ENCODE measurements at regions not wholly inside any gene's neighbourhood (a gene's known extent, or its start where the extent isn't known, plus 50 kb on each side); places are given as distances from the start of the nearest gene placed in this dataset.
"Not testable (repeated sequence)": the region's sequence is repeated elsewhere in the genome, so short reads cannot be mapped to it uniquely, and the experiment has no call there.

DNA sequence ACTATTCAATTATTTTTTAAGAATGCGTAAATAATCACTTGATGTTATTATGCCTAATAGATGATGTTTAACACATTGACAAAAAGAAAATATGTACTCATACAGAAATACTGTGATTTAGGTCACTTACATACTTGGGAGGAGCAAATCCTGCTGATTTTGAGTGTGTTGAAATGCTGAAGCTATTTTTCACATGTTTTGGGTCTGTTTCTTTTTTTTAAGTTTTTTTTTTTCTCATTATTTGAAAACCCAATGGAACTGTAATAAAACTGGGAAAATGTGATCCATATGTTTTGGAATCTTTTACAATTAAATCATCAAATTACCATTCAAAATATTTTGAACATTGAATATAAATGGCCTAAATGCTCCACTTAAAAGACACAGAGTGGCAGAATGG is 366.2 kb upstream of the ADAMTS5 start:
- TF ChIP-seq, protein P1, sequence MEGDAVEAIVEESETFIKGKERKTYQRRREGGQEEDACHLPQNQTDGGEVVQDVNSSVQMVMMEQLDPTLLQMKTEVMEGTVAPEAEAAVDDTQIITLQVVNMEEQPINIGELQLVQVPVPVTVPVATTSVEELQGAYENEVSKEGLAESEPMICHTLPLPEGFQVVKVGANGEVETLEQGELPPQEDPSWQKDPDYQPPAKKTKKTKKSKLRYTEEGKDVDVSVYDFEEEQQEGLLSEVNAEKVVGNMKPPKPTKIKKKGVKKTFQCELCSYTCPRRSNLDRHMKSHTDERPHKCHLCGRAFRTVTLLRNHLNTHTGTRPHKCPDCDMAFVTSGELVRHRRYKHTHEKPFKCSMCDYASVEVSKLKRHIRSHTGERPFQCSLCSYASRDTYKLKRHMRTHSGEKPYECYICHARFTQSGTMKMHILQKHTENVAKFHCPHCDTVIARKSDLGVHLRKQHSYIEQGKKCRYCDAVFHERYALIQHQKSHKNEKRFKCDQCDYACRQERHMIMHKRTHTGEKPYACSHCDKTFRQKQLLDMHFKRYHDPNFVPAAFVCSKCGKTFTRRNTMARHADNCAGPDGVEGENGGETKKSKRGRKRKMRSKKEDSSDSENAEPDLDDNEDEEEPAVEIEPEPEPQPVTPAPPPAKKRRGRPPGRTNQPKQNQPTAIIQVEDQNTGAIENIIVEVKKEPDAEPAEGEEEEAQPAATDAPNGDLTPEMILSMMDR (IDR thresholded peaks at IDR 0.05), result no peak
- intact Hi-C loops (cut with DNase I), result no loop called here
- no peaks in the 10 kb centered on the region for H3K9me3 ChIP-seq
- no peaks in the 10 kb centered on the region for H3K27me3 ChIP-seq
- no peak overlapping the region for H3K4me3 ChIP-seq
- H3K36me3 ChIP-seq, result no peaks in the 10 kb centered on the region
- H3K4me1 ChIP-seq, result no peaks in the 10 kb centered on the region
- no peak for DNase-seq (ENCODE audit: low spot score in 2 of 2)
- H3K27ac ChIP-seq, result no peak overlapping the region

DNA sequence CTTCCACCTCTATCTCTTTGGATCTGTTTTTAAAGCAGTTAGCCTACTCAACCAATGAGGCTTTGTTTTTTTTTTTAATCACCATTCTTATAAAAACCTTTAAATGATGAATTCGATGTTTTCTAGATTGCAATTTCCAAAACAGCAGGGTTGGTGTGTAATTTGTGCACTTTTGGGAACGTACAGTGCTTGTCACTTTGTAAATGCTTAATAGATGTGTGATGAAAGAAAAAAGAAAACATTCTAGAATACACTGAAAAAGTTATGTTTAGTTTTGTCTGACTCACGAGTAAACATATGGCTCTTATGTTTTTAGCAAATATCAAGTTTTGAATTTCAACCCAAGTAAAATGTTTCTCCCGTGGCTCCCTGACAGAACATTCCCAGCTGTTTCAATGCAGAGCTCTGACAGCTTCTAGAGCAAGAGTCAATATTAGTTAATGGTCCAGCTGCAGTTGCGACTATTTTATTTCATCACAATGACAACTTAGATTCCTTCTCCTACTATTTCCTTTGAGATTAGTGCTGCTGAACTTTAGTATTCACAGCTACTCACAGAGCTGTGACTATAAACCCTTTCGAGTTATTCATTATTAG is 362.5 kb upstream of the ADAMTS5 start:
- TF ChIP-seq, protein P1 (IDR thresholded peaks at IDR 0.05), result no peak
- intact Hi-C loops (cut with DNase I), result no loop called here
- no peak overlapping the region for H3K27ac ChIP-seq

DNA sequence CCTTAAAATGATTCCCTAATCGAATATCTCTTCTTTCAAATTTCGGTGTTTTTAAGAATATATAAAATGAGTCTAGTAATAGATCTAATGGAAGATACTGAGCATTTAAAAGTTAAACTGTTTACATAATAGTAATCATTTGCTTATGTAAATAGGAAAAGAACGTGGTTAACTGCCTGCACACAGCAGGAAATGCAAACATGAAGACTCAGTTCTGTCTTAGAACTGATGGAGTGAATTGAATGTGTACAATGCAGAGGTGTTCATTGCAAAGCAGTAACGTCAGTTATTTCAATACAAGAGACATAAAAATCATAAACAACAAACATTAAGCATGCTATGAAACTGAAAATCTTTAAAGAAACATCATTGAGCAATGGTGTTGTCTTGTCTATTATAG is 359.4 kb upstream of the ADAMTS5 start:
- Histone ChIP-seq H3K4me1 (no peaks in the 10 kb centered on the region), H3K27ac (no peak overlapping the region), H3K9me3 (no peaks in the 10 kb centered on the region), H3K27me3 (no peaks in the 10 kb centered on the region), H3K36me3 (no peaks in the 10 kb centered on the region), H3K4me3 (no peak overlapping the region)
- DNase-seq (ENCODE audit: low spot score in 2 of 2), result no peak
- TF ChIP-seq, protein P1 (IDR thresholded peaks at IDR 0.05), result no peak
- intact Hi-C loops (cut with DNase I), result no loop called here

More for the DNA sequence above, 362.5 kb upstream of the ADAMTS5 start:
- DNase-seq (ENCODE audit: low spot score in 2 of 2), result no peak
- Histone ChIP-seq H3K27me3 (no peaks in the 10 kb centered on the region), H3K9me3 (no peaks in the 10 kb centered on the region), H3K36me3 (no peaks in the 10 kb centered on the region), H3K4me3 (no peak overlapping the region), H3K4me1 (no peaks in the 10 kb centered on the region)

DNA sequence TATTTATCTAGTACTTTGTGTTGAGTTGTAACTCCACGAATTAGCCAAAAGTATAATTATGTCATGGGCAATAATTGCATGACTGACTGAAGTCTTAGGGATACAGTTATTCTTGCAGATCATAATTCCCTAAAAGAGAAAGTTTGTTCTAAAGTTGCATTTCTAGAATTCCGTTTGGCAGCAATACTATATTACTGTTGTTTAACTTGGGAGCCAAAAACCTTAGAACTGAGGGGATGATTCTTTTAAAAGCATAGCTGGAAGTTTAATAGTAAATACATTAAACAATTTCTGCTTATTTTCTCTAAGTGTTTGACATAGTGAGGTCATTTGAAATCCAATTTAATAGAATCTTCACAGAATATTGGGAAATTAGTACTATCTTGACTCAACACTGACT is 356.4 kb upstream of the ADAMTS5 start:
- DNase-seq (ENCODE audit: low spot score in 2 of 2), result no peak
- Histone ChIP-seq H3K36me3 (no peaks in the 10 kb centered on the region), H3K27me3 (no peaks in the 10 kb centered on the region), H3K27ac (no peak overlapping the region), H3K4me3 (no peak overlapping the region), H3K9me3 (no peaks in the 10 kb centered on the region), H3K4me1 (no peaks in the 10 kb centered on the region)
- TF ChIP-seq, protein P1 (IDR thresholded peaks at IDR 0.05), result no peak
- intact Hi-C loops (cut with DNase I), result no loop called here

DNA sequence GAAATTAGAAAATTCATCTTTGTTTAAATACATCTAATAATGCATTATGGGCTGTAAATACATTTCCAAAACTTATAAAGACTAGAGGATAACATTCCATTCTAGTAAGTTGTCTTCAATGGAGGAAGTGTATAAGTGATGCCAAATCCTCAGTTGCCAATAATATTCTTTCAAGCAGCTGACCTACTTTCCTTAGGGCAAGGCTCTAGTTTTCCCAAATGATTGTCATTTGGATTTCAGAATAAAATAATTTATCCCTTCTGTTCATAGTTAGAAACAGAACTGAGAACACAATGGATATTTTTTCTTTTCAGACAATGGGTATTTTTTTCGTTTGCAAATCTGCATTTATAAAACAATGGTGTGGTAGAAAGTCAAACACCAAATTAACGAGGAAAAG is 354.9 kb upstream of the ADAMTS5 start:
- no peaks in the 10 kb centered on the region for H3K4me1 ChIP-seq
- H3K4me3 ChIP-seq, result no peak overlapping the region
- TF ChIP-seq, protein P1 (IDR thresholded peaks at IDR 0.05), result no peak
- H3K36me3 ChIP-seq, result no peaks in the 10 kb centered on the region
- H3K27ac ChIP-seq, result no peak overlapping the region
- H3K9me3 ChIP-seq, result no peaks in the 10 kb centered on the region
- H3K27me3 ChIP-seq, result no peaks in the 10 kb centered on the region
- intact Hi-C loops (cut with DNase I), result no loop called here
- no peak for DNase-seq (ENCODE audit: low spot score in 2 of 2)

DNA sequence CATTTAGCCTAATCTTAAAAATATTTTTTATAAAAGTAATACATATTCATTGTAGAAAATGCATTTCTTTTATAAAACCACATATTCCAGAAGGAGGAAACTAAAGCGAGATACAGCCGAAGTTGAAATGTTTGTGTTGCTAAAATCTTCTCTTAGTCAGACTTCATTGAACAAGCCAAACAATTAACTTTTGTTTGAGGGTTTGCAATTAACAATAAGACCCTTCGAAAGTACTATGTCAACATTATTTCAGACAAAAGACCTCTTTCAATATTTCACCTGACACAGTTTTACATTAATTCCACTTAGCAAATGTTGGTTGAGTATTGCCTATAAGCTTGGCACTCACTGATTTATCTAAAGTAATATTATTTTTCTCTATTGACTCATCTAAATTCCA is 354.0 kb upstream of the ADAMTS5 start:
- TF ChIP-seq, protein P1 (IDR thresholded peaks at IDR 0.05), result no peak
- no peaks in the 10 kb centered on the region for H3K4me1 ChIP-seq
- H3K9me3 ChIP-seq, result no peaks in the 10 kb centered on the region
- intact Hi-C loops (cut with DNase I), result no loop called here
- H3K36me3 ChIP-seq, result no peaks in the 10 kb centered on the region
- H3K27ac ChIP-seq, result no peak overlapping the region
- no peak overlapping the region for H3K4me3 ChIP-seq
- DNase-seq (ENCODE audit: low spot score in 2 of 2), result no peak
- no peaks in the 10 kb centered on the region for H3K27me3 ChIP-seq

DNA sequence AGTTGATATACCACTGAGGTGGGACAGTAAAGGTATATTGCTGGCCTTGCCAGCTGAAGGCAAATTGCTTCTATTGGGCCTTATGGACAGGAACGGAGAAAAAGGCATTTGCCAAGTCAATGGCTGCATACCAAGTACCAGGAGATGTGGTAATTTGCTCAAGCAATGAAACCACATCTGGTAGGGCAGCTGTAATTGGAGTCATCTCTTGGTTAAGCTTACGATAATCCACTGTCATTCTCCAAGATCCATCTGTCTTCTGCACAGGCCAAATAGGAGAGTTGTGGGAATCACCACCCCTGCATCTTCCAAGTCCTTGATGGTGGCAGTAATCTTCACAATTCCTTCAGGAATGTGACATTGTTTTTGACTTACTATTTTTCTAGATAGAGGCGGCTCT is 350.7 kb upstream of the ADAMTS5 start:
- peaks cover 0 to 13% of the 10 kb centered on the region in 2 donors for H3K9me3 ChIP-seq
- DNase-seq (ENCODE audit: low spot score in 2 of 2); H3K27ac ChIP-seq; H3K36me3 ChIP-seq; H3K4me3 ChIP-seq; H3K27me3 ChIP-seq; intact Hi-C loops (cut with DNase I); H3K4me1 ChIP-seq: not testable (repeated sequence)
